GM12874 (cell line): ENCODE measurements at regions not wholly inside any gene's neighbourhood (a gene's known extent, or its start where the extent isn't known, plus 50 kb on each side); places are given as distances from the start of the nearest gene placed in this dataset.

Experiments
- TF ChIP-seq, protein P1 (sequence below): IDR thresholded peaks from 2 replicates; pipeline ENCODE4 v1.5.1; 2011; ENCODE audit warnings: low read depth, mild to moderate bottlenecking, control low read depth, low read length, moderate library complexity; ENCODE audit not compliant: insufficient read depth

DNA sequence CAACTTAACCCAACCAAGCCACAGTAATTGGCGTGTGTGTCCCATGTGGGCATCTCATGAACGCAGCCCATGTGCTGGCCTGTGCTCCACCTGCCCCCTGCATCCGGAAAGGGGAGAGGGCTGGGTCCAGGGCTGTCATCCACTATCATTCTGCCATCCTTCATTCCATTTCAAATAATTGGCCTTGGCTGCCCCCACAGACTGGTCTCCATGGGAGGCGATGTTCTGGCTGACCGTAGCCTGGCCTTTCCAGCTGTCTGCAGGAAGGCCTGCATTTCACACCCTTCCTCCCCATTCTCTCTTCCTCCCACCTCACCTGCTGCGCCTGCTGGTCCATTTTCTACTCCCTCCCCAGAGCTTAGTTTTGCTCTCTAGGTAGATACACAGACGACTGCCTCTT is 442.8 kb downstream of the COG6 start:
- TF ChIP-seq, protein P1, sequence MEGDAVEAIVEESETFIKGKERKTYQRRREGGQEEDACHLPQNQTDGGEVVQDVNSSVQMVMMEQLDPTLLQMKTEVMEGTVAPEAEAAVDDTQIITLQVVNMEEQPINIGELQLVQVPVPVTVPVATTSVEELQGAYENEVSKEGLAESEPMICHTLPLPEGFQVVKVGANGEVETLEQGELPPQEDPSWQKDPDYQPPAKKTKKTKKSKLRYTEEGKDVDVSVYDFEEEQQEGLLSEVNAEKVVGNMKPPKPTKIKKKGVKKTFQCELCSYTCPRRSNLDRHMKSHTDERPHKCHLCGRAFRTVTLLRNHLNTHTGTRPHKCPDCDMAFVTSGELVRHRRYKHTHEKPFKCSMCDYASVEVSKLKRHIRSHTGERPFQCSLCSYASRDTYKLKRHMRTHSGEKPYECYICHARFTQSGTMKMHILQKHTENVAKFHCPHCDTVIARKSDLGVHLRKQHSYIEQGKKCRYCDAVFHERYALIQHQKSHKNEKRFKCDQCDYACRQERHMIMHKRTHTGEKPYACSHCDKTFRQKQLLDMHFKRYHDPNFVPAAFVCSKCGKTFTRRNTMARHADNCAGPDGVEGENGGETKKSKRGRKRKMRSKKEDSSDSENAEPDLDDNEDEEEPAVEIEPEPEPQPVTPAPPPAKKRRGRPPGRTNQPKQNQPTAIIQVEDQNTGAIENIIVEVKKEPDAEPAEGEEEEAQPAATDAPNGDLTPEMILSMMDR = no peak

DNA sequence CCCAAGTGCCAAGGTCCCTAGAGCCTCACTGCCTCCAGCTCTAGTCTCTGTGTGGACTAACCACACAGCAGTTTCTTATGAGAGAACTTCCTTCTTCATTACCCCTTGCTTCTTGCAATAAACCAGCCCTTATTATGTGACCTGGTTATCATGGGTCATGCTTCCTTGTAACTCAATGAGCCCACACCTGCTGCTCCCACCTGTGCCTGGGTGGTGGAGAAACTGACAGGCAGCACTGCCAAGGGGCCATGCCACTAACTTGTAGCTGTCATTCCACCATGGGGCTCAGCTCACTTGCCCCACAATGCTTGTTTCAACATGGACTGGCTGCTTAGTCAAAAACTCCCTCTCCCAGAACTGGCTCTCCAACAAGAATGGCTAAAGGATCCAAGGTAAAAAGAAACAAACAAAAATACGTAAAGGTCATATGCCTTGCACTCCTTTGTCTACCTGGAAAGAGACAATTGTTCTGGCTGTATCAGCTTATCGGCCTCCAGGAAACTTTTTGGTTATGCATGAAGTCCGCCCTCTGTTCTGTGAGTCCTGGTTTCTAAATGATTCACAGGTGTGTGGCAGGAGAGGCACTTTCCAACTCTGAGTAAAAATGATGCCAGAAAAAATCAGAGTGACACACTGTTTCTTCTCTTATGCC is 446.4 kb downstream of the COG6 start:
- TF ChIP-seq, protein P1 = no peak

DNA sequence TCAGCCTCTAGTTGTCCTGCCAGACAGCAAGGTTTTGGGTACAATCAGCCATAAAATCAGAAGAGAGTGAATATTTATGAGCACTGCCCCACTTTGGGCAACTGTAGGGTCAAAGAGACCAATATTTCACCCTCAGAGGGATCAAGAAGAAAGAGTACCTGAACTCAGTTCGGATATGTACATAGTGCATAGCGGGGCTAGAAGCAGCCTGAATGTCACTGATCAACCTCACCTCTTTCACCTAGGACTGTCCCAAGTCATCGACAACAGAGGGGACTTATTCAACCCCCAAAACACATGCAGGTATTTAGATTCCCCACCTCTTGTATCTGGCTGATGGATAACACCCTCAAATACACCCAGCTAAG is 446.9 kb downstream of the COG6 start:
- TF ChIP-seq, protein P1 = no peak

DNA sequence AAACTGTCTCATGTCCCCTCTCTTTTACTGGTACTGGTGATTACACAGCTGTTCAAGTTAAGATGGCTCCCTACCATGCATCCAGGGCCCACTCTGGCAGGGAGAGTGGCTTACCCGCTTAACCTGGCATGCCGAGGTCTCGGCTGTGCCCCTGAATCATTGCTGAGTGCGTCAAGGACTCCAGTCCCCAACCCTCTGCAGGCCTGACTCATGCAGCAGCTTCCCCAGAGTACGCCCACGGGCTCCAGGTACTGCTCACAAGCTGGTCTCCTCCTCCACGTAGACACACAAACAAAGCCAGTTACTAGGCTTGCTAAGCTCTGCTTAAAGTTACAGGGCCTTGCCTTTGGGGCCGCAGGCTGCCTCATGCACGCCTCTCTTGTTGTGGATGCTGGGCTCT is 447.4 kb downstream of the COG6 start:
- TF ChIP-seq, protein P1 = no peak

DNA sequence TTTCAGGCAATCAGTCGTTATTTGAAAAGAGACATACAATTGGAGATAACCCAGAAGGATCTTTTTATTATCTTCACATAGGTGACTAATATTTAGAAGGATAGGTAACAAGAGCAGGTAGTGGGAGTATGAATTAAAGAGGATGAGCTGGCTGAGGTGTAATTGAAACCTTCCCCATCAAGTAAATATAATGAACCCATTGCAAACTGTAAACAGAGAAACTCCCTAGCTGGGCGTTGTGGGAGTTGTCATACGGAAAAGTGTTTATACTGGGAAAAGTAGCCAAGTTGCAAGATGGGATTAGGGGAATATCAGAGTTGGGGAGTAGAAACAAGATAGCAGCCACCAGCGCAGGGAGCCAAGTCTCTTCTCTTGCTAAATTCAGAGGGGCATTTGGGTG is 448.4 kb downstream of the COG6 start:
- TF ChIP-seq, protein P1 = no peak

DNA sequence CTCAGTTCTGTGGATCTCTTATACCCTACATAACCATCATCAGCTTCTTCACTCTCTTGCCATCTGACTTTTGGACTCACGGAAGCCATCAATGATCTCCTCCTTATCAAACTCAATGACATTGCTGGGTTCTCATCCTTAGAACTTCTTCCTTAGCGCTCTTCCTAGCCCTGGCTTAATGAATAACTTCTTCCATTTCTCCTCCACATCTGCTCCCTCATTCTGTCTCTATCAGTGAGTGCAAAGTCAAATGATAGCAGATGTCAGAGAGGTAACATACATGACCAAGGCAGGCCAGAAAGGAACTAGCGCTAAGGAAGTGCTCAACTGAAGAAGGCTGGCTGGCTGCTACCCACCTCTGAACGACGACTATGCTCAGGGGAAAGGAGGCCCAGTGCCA is 449.8 kb downstream of the COG6 start:
- TF ChIP-seq, protein P1 = no peak

DNA sequence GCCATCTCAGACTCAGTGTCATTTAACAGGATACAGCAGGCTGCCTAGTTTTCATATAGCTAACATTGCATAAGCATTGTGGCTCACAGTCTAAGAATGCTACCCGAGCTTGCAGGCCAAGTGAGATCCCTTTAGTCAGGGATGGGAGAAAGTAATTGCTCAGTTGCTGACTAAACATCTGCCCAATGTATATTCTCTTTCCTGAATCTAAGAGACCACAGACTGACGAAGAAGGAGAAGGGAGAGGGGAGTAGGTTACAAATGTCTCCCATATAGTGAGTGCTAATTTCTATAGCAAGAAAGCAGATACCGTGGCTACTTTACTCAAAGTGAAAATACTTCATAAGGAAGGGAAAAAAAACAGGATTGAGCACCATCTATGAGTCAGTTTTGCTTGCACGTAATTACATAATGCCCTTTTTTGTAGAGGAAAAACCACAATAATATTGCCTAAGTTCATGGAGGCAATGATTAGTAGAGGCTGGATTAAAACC is 453.9 kb downstream of the COG6 start:
- TF ChIP-seq, protein P1 = no peak
